ENCODE measurements at regions not wholly inside any gene's neighbourhood (a gene's known extent, or its start where the extent isn't known, plus 50 kb on each side); places are given as distances from the start of the nearest gene placed in this dataset.

- DNase-seq: no peak
- H2AFZ ChIP-seq (ENCODE audit: low read length): no peak overlapping the region
- Mint-ChIP-seq H3K27me3 (ENCODE audit: low read depth) (no peaks in the 10 kb centered on the region), H3K27ac (no peak overlapping the region), H3K36me3 (ENCODE audit: insufficient read depth in 1 of 3, low read depth in 3 of 3) (no peaks in the 10 kb centered on the region; a peak in 1 of 7 replicates), H3K4me3 (no peak overlapping the region), H3K4me1 (peaks cover 5 to 6% of the 10 kb centered on the region in 2 experiments; a peak in 3 of 4 replicates), H3K9me3 (no peaks in the 10 kb centered on the region; a peak in 1 of 5 replicates)
- H3K4me2 ChIP-seq (ENCODE audit: insufficient read depth, insufficient read length, low read length): no peak overlapping the region
- H3K4ac ChIP-seq (ENCODE audit: low read depth, low read length): no peak overlapping the region
- H3K56ac ChIP-seq (ENCODE audit: insufficient read length, low read depth, low read length): no peak overlapping the region
- no peak overlapping the region for H2BK20ac ChIP-seq (ENCODE audit: low read depth, low read length, poor library complexity, severe bottlenecking)
- no peak overlapping the region for H2BK12ac ChIP-seq (ENCODE audit: insufficient read length, low read depth, low read length)
- H3K27me3 ChIP-seq (ENCODE audit: insufficient read depth, low read length): no peaks in the 10 kb centered on the region
- no peaks in the 10 kb centered on the region for H3K4me1 ChIP-seq (ENCODE audit: insufficient read depth, low read length)
- no peaks in the 10 kb centered on the region for H3K23me2 ChIP-seq (ENCODE audit: insufficient read length, low read depth, low read length, poor library complexity, severe bottlenecking)
- no peaks in the 10 kb centered on the region for H3K9me3 ChIP-seq (ENCODE audit: control insufficient read depth, low read depth, low read length)
- H3T11ph ChIP-seq (ENCODE audit: low read length): no peak overlapping the region
- no peak overlapping the region for H4K5ac ChIP-seq (ENCODE audit: insufficient read length, low read depth, low read length)
- no peaks in the 10 kb centered on the region for H3K79me2 ChIP-seq (ENCODE audit: insufficient read depth, low read length)
- TF ChIP-seq, protein P1, sequence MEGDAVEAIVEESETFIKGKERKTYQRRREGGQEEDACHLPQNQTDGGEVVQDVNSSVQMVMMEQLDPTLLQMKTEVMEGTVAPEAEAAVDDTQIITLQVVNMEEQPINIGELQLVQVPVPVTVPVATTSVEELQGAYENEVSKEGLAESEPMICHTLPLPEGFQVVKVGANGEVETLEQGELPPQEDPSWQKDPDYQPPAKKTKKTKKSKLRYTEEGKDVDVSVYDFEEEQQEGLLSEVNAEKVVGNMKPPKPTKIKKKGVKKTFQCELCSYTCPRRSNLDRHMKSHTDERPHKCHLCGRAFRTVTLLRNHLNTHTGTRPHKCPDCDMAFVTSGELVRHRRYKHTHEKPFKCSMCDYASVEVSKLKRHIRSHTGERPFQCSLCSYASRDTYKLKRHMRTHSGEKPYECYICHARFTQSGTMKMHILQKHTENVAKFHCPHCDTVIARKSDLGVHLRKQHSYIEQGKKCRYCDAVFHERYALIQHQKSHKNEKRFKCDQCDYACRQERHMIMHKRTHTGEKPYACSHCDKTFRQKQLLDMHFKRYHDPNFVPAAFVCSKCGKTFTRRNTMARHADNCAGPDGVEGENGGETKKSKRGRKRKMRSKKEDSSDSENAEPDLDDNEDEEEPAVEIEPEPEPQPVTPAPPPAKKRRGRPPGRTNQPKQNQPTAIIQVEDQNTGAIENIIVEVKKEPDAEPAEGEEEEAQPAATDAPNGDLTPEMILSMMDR (conservative IDR thresholded peaks at IDR 0.05): no peak
- H2BK5ac ChIP-seq (ENCODE audit: insufficient read length, low read length): no peak overlapping the region
- no peak overlapping the region for H4K91ac ChIP-seq (ENCODE audit: insufficient read length, low read depth, low read length)
- peaks cover 3% of the 10 kb centered on the region for H3K79me1 ChIP-seq (ENCODE audit: insufficient read depth, low read depth, low read length, poor library complexity, severe bottlenecking)
- no peak overlapping the region for H4K8ac ChIP-seq (replicated peaks; ENCODE audit: insufficient read length, low read depth, low read length)
- no peak overlapping the region for H3K27ac ChIP-seq (ENCODE audit: insufficient read length, low read depth, low read length)
- H3K9ac ChIP-seq (ENCODE audit: extremely low read depth, insufficient read length, low read length): no peak overlapping the region
- H3K23ac ChIP-seq (ENCODE audit: insufficient read length, low read depth, low read length): no peak overlapping the region
- no peak overlapping the region for H2BK15ac ChIP-seq (ENCODE audit: low read depth, low read length)
- no peak overlapping the region for H3K14ac ChIP-seq (ENCODE audit: insufficient read depth, low read length)
- no peak overlapping the region for H2AK5ac ChIP-seq (ENCODE audit: insufficient read length, low read length)
- no peak overlapping the region for H3K18ac ChIP-seq (ENCODE audit: insufficient read length, low read depth, low read length)
- no peak overlapping the region for H2BK120ac ChIP-seq (ENCODE audit: low read depth, low read length, poor library complexity, severe bottlenecking)
- no peaks in the 10 kb centered on the region for H4K20me1 ChIP-seq (ENCODE audit: control insufficient read depth, insufficient read depth, insufficient read length)
Observed at GRCh38 chr12:67052981-67053380, 216.2 kb upstream of the CAND1 start.
